DND-41 (cell line): ENCODE measurements at regions not wholly inside any gene's neighbourhood (a gene's known extent, or its start where the extent isn't known, plus 50 kb on each side); places are given as distances from the start of the nearest gene placed in this dataset.
A peak's percentile ranks its signal among the peaks of the same experiment; 100 is the strongest.

Experiments used
- ATAC-seq: fragments of 200-7000 bp; cut with Tn5 transposase; 3 replicates; pipeline ENCODE4 v1.9.1; 2021; ENCODE audit warnings: low read depth; ENCODE audit not compliant: insufficient read depth
- DNase-seq: peaks from one replicate; pipeline ENCODE4 v3.0.0-alpha.2; 2020
- H2AFZ ChIP-seq: 2 replicates; pipeline ENCODE4 v1.6.0; 2012; ENCODE audit warnings: low read depth, low read length
- H3K27ac ChIP-seq: 2 replicates; pipeline ENCODE4 v1.5.1; 2012; ENCODE audit warnings: low read length, inconsistent platforms
- H3K27me3 ChIP-seq: fragments of 200-600 bp; sonication (generic); 2 replicates; pipeline ENCODE4 v1.6.0; 2012; ENCODE audit warnings: low read length, mild to moderate bottlenecking, inconsistent platforms; ENCODE audit not compliant: insufficient read depth, poor library complexity
- H3K36me3 ChIP-seq: 2 replicates; pipeline ENCODE4 v1.5.1; 2012; ENCODE audit warnings: low read length, inconsistent platforms; ENCODE audit not compliant: insufficient read depth
- H3K4me1 ChIP-seq: 2 replicates; pipeline ENCODE4 v1.5.1; 2012; ENCODE audit warnings: mild to moderate bottlenecking, low read length; ENCODE audit not compliant: insufficient read depth
- H3K4me2 ChIP-seq: 2 replicates; pipeline ENCODE4 v1.6.0; 2012; ENCODE audit warnings: mild to moderate bottlenecking, moderate library complexity, low read length, inconsistent platforms; ENCODE audit not compliant: insufficient read depth
- H3K4me3 ChIP-seq, 2 experiments: fragments of 200-600 bp in 1 of 2; shearing (Covaris generic) in 1 of 2; 2 replicates each; pipeline ENCODE4 v1.5.1; 2012 to 2016; ENCODE audit warnings: inconsistent platforms in 2 of 2, low read length in 2 of 2, mild to moderate bottlenecking in 2 of 2, low read depth in 1 of 2, moderate library complexity in 1 of 2
- H3K79me2 ChIP-seq: 2 replicates; pipeline ENCODE4 v1.6.0; 2012; ENCODE audit warnings: low read length, inconsistent platforms; ENCODE audit not compliant: insufficient read depth
- H3K9ac ChIP-seq: 2 replicates; pipeline ENCODE4 v1.6.0; 2012; ENCODE audit warnings: low read depth, mild to moderate bottlenecking, inconsistent platforms, low read length, moderate library complexity
- H3K9me3 ChIP-seq: 2 replicates; pipeline ENCODE4 v1.5.1; 2012; ENCODE audit warnings: low read length, moderate library complexity, mild to moderate bottlenecking, inconsistent platforms; ENCODE audit not compliant: insufficient read depth, severe bottlenecking
- H4K20me1 ChIP-seq: 2 replicates; pipeline ENCODE4 v1.6.0; 2012; ENCODE audit warnings: low read length; ENCODE audit not compliant: insufficient read depth
- CTCF ChIP-seq: IDR thresholded peaks from 2 replicates; pipeline ENCODE4 v1.5.1; 2012; ENCODE audit warnings: borderline replicate concordance, low read length, moderate library complexity, mild to moderate bottlenecking; ENCODE audit not compliant: poor library complexity, severe bottlenecking; ENCODE audit errors: extremely low read depth
- EZH2 ChIP-seq: IDR thresholded peaks from 3 replicates; pipeline ENCODE4 v1.6.1; 2012; ENCODE audit warnings: borderline replicate concordance, low read depth, mild to moderate bottlenecking, moderate library complexity, low read length, inconsistent platforms; ENCODE audit not compliant: severe bottlenecking

GRCh38 chr9:92176800-92177185 is 61.6 kb upstream of the SPTLC1 start:
- no peak overlapping the region for H3K4me3 ChIP-seq
- H3K27me3 ChIP-seq, result no peaks in the 10 kb centered on the region
- no peak for DNase-seq
- TF ChIP-seq EZH2 (no peak), CTCF (no peak)
- no peak overlapping the region for H2AFZ ChIP-seq
- no peaks in the 10 kb centered on the region for H3K9me3 ChIP-seq
- H3K4me2 ChIP-seq, result no peak overlapping the region
- no peak overlapping the region for H3K27ac ChIP-seq
- H3K36me3 ChIP-seq, result no peaks in the 10 kb centered on the region
- no peak for ATAC-seq
- no peak overlapping the region for H3K9ac ChIP-seq
- H4K20me1 ChIP-seq, result no peaks in the 10 kb centered on the region
- no peaks in the 10 kb centered on the region for H3K79me2 ChIP-seq
- no peaks in the 10 kb centered on the region for H3K4me1 ChIP-seq

DNA sequence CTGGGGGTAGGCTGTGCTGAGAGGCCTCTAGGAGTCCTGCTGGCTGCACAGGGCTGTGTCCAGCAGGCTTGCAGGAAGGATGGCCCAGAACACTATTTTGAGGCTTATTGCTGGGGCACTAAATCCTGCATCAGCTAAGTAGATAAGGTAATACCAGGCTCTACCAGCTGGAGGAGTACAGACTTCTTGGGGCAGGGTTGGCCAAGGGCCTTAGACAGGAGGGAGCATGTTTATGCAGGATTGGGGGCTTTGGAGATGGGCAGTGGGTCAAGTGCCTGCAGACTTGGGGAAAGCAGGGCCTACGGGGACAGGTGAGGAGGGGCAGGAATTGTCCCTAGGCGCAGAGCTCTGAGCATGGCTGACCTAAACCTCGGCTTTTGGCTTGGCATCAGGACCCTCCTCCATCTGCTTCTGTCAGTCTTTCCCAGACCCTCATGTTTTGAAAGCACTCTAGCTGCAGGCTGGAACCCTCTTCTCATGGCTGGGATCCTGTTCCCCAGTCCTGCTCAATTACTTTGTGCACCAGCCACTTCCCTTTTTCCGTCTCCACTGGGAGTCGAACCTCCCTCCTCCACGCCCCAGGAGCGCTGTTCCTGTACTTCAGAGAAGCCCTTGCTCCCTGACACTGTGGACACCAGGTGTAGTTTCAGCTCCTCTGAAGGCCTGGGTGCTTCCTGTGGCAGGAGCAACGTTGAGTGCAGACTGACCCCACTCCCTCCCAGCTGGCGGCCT is 61.0 kb upstream of the SPTLC1 start:
- no peaks in the 10 kb centered on the region for H4K20me1 ChIP-seq
- H3K36me3 ChIP-seq, result no peaks in the 10 kb centered on the region
- no peaks in the 10 kb centered on the region for H3K27me3 ChIP-seq
- DNase-seq (no peak), ATAC-seq (no peak)
- H2AFZ ChIP-seq, result no peak overlapping the region
- TF ChIP-seq CTCF, result peak; percentile 31
- TF ChIP-seq EZH2, result no peak
- no peaks in the 10 kb centered on the region for H3K4me1 ChIP-seq
- H3K4me2 ChIP-seq, result no peak overlapping the region
- H3K27ac ChIP-seq, result no peak overlapping the region
- no peaks in the 10 kb centered on the region for H3K9me3 ChIP-seq
- H3K79me2 ChIP-seq, result no peaks in the 10 kb centered on the region
- no peak overlapping the region for H3K4me3 ChIP-seq
- no peak overlapping the region for H3K9ac ChIP-seq

GRCh38 chr9:92175441-92175840 is 60.2 kb upstream of the SPTLC1 start:
- no peaks in the 10 kb centered on the region for H3K9me3 ChIP-seq
- H3K4me3 ChIP-seq, result no peak overlapping the region
- TF ChIP-seq CTCF (no peak), EZH2 (no peak)
- no peaks in the 10 kb centered on the region for H3K4me1 ChIP-seq
- no peak overlapping the region for H3K4me2 ChIP-seq
- H3K27me3 ChIP-seq, result no peaks in the 10 kb centered on the region
- H4K20me1 ChIP-seq, result no peaks in the 10 kb centered on the region
- H2AFZ ChIP-seq, result no peak overlapping the region
- H3K9ac ChIP-seq, result no peak overlapping the region
- ATAC-seq, result no peak
- no peak for DNase-seq
- H3K27ac ChIP-seq, result no peak overlapping the region
- H3K36me3 ChIP-seq, result no peaks in the 10 kb centered on the region
- no peaks in the 10 kb centered on the region for H3K79me2 ChIP-seq

- Histone ChIP-seq H3K9ac (no peak overlapping the region), H4K20me1 (no peaks in the 10 kb centered on the region), H3K4me1 (no peaks in the 10 kb centered on the region), H2AFZ (no peak overlapping the region), H3K27ac (no peak overlapping the region), H3K4me3 (no peak overlapping the region), H3K27me3 (no peaks in the 10 kb centered on the region), H3K79me2 (no peaks in the 10 kb centered on the region), H3K9me3 (no peaks in the 10 kb centered on the region), H3K36me3 (no peaks in the 10 kb centered on the region), H3K4me2 (no peak overlapping the region)
- DNase-seq (no peak), ATAC-seq (no peak)
- TF ChIP-seq EZH2 (no peak), CTCF (no peak)
Measured at GRCh38 chr9:92173318-92173717, 58.1 kb upstream of the SPTLC1 start.
